ENCODE measurements at regions not wholly inside any gene's neighbourhood (a gene's known extent, or its start where the extent isn't known, plus 50 kb on each side); places are given as distances from the start of the nearest gene placed in this dataset.

GRCh38 chr14:26323869-26324268 is 274.0 kb downstream of the NOVA1 start:
- TF ChIP-seq EP300 (IDR thresholded peaks at IDR 0.05) (no peak), POLR2AphosphoS5 (IDR thresholded peaks at IDR 0.05) (no peak)

Measured in gastroesophageal sphincter (tissue), 2 donors.